Ishikawa (cell line): ENCODE measurements at regions not wholly inside any gene's neighbourhood (a gene's known extent, or its start where the extent isn't known, plus 50 kb on each side); places are given as distances from the start of the nearest gene placed in this dataset.

Experiments used
- CEBPB ChIP-seq: IDR thresholded peaks from 2 replicates; pipeline ENCODE4 v1.6.1; 2012
- CREB1 ChIP-seq: IDR thresholded peaks from 2 replicates; pipeline ENCODE4 v1.6.1; 2012; ENCODE audit warnings: low read depth
- EP300 ChIP-seq: IDR thresholded peaks from 2 replicates; pipeline ENCODE4 v1.6.1; 2012; ENCODE audit warnings: borderline replicate concordance
- NFIC ChIP-seq: IDR thresholded peaks from 2 replicates; pipeline ENCODE4 v1.6.1; 2012
- RAD21 ChIP-seq: IDR thresholded peaks from 2 replicates; pipeline ENCODE4 v1.6.1; 2012; ENCODE audit warnings: low read depth
- TAF1 ChIP-seq: IDR thresholded peaks from 2 replicates; pipeline ENCODE4 v1.6.1; 2012; ENCODE audit warnings: low read depth, mild to moderate bottlenecking
- TCF12 ChIP-seq: IDR thresholded peaks from 2 replicates; pipeline ENCODE4 v1.6.1; 2012; ENCODE audit warnings: low read depth
- TEAD4 ChIP-seq: IDR thresholded peaks from 2 replicates; pipeline ENCODE4 v1.6.1; 2012
- USF1 ChIP-seq: IDR thresholded peaks from 2 replicates; pipeline ENCODE4 v1.6.1; 2012
- YY1 ChIP-seq: IDR thresholded peaks from 2 replicates; pipeline ENCODE4 v1.6.1; 2012; ENCODE audit warnings: low read depth
- TF ChIP-seq, protein P1 (sequence below): IDR thresholded peaks from 2 replicates; pipeline ENCODE4 v1.6.1; 2012
- TF ChIP-seq, protein P2 (sequence below): IDR thresholded peaks from 2 replicates; pipeline ENCODE4 v1.6.1; 2012; ENCODE audit warnings: low read depth, mild to moderate bottlenecking

DNA sequence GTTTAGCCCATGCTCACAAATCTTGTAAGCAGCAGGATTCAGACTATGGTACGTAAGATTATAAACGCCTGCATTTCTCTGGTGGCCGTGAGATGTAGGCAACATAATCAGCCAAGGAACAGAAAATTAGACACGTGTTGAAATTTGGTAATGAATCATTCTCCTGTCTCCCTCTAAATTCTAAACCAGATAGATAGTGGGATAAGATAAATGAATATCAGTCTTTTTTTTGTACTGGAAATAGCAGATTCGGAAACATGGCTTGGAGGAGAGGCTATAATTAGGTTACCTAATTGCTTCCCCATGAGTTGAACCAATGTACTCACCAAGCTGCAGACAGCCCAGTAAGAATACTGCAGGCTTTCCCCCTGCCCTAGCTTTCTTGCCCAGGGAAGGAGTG, 172.3 kb downstream of the TGFB2 start:
- TF ChIP-seq USF1, result no peak
- TF ChIP-seq, protein P1, sequence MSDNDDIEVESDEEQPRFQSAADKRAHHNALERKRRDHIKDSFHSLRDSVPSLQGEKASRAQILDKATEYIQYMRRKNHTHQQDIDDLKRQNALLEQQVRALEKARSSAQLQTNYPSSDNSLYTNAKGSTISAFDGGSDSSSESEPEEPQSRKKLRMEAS, result no peak
- TF ChIP-seq EP300, result no peak
- no peak for TF ChIP-seq YY1
- TF ChIP-seq TAF1, result no peak
- TF ChIP-seq RAD21, result no peak
- TF ChIP-seq CREB1, result no peak
- TF ChIP-seq NFIC, result no peak
- TF ChIP-seq CEBPB, result no peak
- TF ChIP-seq, protein P2, sequence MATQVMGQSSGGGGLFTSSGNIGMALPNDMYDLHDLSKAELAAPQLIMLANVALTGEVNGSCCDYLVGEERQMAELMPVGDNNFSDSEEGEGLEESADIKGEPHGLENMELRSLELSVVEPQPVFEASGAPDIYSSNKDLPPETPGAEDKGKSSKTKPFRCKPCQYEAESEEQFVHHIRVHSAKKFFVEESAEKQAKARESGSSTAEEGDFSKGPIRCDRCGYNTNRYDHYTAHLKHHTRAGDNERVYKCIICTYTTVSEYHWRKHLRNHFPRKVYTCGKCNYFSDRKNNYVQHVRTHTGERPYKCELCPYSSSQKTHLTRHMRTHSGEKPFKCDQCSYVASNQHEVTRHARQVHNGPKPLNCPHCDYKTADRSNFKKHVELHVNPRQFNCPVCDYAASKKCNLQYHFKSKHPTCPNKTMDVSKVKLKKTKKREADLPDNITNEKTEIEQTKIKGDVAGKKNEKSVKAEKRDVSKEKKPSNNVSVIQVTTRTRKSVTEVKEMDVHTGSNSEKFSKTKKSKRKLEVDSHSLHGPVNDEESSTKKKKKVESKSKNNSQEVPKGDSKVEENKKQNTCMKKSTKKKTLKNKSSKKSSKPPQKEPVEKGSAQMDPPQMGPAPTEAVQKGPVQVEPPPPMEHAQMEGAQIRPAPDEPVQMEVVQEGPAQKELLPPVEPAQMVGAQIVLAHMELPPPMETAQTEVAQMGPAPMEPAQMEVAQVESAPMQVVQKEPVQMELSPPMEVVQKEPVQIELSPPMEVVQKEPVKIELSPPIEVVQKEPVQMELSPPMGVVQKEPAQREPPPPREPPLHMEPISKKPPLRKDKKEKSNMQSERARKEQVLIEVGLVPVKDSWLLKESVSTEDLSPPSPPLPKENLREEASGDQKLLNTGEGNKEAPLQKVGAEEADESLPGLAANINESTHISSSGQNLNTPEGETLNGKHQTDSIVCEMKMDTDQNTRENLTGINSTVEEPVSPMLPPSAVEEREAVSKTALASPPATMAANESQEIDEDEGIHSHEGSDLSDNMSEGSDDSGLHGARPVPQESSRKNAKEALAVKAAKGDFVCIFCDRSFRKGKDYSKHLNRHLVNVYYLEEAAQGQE, result no peak
- no peak for TF ChIP-seq TEAD4
- no peak for TF ChIP-seq TCF12
